ENCODE measurements at regions not wholly inside any gene's neighbourhood (a gene's known extent, or its start where the extent isn't known, plus 50 kb on each side); places are given as distances from the start of the nearest gene placed in this dataset.

GRCh38 chr6:165090242-165090641 is 219.2 kb downstream of the C6orf118 start:
- TF ChIP-seq CTCF (IDR thresholded peaks at IDR 0.05; ENCODE audit: low read depth, low read length, poor library complexity, severe bottlenecking), result no peak
- no peak for TF ChIP-seq EZH2phosphoT487 (IDR thresholded peaks at IDR 0.05; ENCODE audit: borderline replicate concordance, low read length)
